ENCODE measurements at regions not wholly inside any gene's neighbourhood (a gene's known extent, or its start where the extent isn't known, plus 50 kb on each side); places are given as distances from the start of the nearest gene placed in this dataset.

DNA sequence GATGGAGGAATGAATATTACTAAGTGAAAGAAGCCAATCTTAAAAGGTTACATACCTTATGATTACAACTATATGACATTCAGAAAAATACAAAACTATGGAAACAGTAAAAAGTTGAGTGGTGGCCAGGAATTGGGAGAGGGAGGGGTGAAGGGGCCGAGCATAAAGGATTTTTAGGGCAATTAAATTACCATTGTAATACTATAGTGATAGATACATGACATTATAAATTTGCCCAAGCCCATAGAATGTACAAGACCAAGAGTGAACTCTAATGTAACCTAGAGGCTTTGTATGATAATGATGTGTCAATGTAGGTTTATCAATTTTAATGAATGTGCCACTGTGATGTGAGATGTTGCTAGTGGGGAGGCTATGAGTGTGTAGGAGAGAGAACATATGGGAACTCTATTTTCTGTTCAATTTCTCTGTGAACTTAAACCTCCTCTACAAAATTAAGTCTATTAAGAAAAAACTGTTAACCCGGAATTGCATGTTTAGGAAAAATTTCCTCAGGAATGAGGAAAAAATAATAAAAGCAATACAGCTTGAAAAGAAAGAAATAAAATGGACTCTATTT, 541.9 kb upstream of the UBE2E2 start:
- intact Hi-C loops (cut with DNase I), result no loop called here

DNA sequence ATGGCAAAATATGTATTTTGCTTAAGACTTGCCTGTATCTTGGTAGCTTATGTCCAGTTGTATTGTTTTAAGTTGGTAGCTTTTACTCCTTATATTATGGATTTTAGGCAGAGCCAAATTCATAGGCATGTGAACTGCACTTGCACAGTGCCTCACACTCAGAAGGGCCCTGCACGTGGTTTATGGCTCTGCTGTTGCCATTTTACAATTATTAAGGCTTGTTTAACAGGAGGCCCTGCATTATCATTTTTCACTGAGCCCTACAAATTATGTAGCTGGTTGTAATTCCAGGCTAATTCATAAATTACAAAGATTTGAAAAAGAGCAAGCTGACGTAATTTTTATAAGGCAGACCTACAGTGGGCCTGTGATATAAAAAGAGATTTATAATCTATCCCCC, 537.6 kb upstream of the UBE2E2 start:
- 49 to 69% methylated on average over 2 of the region's 2 CpGs for WGBS, 2 donors
- Histone ChIP-seq H3K4me3 (ENCODE audit: low read length in 2 of 2) (no peak overlapping the region), H3K9me3 (ENCODE audit: control insufficient read depth, low read length) (no peaks in the 10 kb centered on the region), H3K36me3 (ENCODE audit: control insufficient read depth in 1 of 2, insufficient read depth in 2 of 2, low read length in 1 of 2) (no peaks in the 10 kb centered on the region), H3K4me1 (ENCODE audit: control insufficient read depth in 1 of 2, insufficient read depth in 2 of 2, low read length in 2 of 2) (no peaks in the 10 kb centered on the region), H3K27ac (ENCODE audit: low read depth in 1 of 2, low read length in 2 of 2) (no peak overlapping the region), H3K27me3 (ENCODE audit: control insufficient read depth in 1 of 2, insufficient read depth in 2 of 2, low read length in 1 of 2) (no peaks in the 10 kb centered on the region)
- DNase-seq (no peak), ATAC-seq (ENCODE audit: low FRiP score) (no peak)
- intact Hi-C loops (cut with DNase I), result no loop called here

More for the DNA sequence above, 541.9 kb upstream of the UBE2E2 start:
- WGBS, 2 donors, result 69 to 71% methylated on average over 2 of the region's 2 CpGs
- no peak overlapping the region for H3K27ac ChIP-seq (ENCODE audit: low read depth in 1 of 2, low read length in 2 of 2)
- ATAC-seq (ENCODE audit: low FRiP score) (no peak), DNase-seq (no peak)
- no peaks in the 10 kb centered on the region for H3K4me1 ChIP-seq (ENCODE audit: control insufficient read depth in 1 of 2, insufficient read depth in 2 of 2, low read length in 2 of 2)
- no peak overlapping the region for H3K4me3 ChIP-seq (ENCODE audit: low read length in 2 of 2)
- H3K36me3 ChIP-seq (ENCODE audit: control insufficient read depth in 1 of 2, insufficient read depth in 2 of 2, low read length in 1 of 2), result no peaks in the 10 kb centered on the region
- H3K9me3 ChIP-seq (ENCODE audit: control insufficient read depth, low read length), result peaks cover 2% of the 10 kb centered on the region
- H3K27me3 ChIP-seq (ENCODE audit: control insufficient read depth in 1 of 2, insufficient read depth in 2 of 2, low read length in 1 of 2), result no peaks in the 10 kb centered on the region

DNA sequence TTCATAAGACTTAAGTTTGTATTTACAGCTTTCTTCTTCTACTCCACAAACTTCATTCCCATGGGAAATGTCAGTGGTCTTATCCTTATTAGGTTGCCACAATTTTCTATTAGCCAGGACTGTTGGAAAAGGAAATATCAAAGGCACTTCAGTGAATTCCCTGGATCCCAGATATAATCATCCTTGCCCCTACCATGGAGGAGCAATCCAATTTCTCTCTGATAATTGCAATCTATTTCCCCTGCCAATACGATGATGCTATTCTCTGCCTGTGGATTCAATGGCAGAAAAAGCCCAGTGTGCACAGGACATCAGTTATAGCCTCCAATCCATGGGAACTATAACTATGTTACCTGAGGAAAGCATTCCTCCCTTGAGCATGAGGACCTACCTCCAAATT, 536.4 kb upstream of the UBE2E2 start:
- Histone ChIP-seq H3K27ac (ENCODE audit: low read depth in 1 of 2, low read length in 2 of 2) (no peak overlapping the region), H3K27me3 (ENCODE audit: control insufficient read depth in 1 of 2, insufficient read depth in 2 of 2, low read length in 1 of 2) (no peaks in the 10 kb centered on the region), H3K4me1 (ENCODE audit: control insufficient read depth in 1 of 2, insufficient read depth in 2 of 2, low read length in 2 of 2) (no peaks in the 10 kb centered on the region), H3K4me3 (ENCODE audit: low read length in 2 of 2) (no peak overlapping the region), H3K9me3 (ENCODE audit: control insufficient read depth, low read length) (no peaks in the 10 kb centered on the region), H3K36me3 (ENCODE audit: control insufficient read depth in 1 of 2, insufficient read depth in 2 of 2, low read length in 1 of 2) (no peaks in the 10 kb centered on the region)
- intact Hi-C loops (cut with DNase I), result no loop called here
- no peak for ATAC-seq (ENCODE audit: low FRiP score)
- 47 to 85% methylated on average over 1 of the region's 1 CpG for WGBS, 2 donors
- no peak for DNase-seq

DNA sequence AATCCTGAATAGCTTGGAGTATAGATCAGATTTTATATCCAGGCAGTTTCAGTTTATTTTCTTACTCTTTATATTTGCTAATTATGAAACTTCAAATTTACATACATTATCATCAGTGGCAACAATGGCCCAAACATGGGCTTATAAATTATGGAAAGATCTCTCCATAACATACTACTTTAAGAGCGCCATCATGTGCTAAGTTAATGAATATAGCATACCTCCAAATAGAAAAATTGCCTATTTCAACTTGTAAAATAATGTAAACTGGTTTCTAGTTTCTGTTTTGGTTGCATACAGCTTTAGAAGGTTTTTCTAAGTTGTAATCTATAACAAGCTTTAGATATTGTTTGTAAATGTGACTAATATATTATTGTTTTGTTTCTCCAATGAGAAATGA, 531.3 kb upstream of the UBE2E2 start:
- ATAC-seq (ENCODE audit: low FRiP score), result no peak
- intact Hi-C loops (cut with DNase I), result no loop called here
- no peaks in the 10 kb centered on the region for H3K27me3 ChIP-seq (ENCODE audit: control insufficient read depth in 1 of 2, insufficient read depth in 2 of 2, low read length in 1 of 2)
- no peaks in the 10 kb centered on the region for H3K4me1 ChIP-seq (ENCODE audit: control insufficient read depth in 1 of 2, insufficient read depth in 2 of 2, low read length in 2 of 2)
- no peak overlapping the region for H3K27ac ChIP-seq (ENCODE audit: low read depth in 1 of 2, low read length in 2 of 2)
- no peaks in the 10 kb centered on the region for H3K36me3 ChIP-seq (ENCODE audit: control insufficient read depth in 1 of 2, insufficient read depth in 2 of 2, low read length in 1 of 2)
- WGBS, 2 donors, result 76 to 86% methylated on average over 1 of the region's 1 CpG
- H3K4me3 ChIP-seq (ENCODE audit: low read length in 2 of 2), result no peak overlapping the region
- no peaks in the 10 kb centered on the region for H3K9me3 ChIP-seq (ENCODE audit: control insufficient read depth, low read length)
- DNase-seq, result no peak

DNA sequence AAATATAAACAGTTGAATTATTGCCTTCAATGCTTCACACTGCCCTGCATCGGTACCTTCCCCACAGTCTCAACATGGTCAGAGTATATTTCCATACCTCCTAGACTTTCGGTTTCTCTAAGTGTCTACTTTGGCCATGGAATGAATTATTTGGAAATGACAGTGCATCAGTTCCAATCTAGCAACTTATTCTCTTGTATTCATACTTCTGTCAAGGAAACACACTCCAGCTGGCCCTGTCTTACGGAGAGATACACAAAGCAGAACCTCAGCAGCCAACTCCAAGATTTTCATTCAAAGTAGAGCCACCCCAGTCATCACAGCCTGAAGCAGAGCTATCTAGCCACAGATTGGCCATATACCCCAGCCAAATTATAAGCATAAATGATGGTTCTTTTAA, 518.4 kb upstream of the UBE2E2 start:
- 45 to 67% methylated on average over 3 of the region's 3 CpGs for WGBS, 2 donors
- ATAC-seq (ENCODE audit: low FRiP score), result no peak

DNA sequence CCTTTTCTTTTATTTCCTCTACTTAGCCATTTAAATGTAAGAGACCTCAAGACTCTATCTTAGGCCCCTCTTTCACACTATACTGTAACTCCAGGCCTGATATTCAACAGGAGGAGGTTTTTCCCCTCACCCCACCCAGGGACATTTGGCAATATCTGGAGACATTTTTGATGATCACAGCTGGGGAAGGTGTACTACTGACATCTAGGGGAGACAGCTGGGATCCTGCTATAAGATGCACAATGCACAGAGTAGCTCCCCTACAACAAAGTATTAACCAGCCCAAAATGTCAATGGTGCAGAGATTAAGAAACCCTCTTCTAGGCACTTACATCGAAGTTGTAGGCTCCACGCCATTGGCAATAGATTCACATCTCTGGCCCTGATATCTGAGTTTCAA, 517.5 kb upstream of the UBE2E2 start:
- 83 to 84% methylated on average over 2 of the region's 2 CpGs for WGBS, 2 donors
- intact Hi-C loops (cut with DNase I), result no loop called here
- Histone ChIP-seq H3K4me1 (ENCODE audit: control insufficient read depth in 1 of 2, insufficient read depth in 2 of 2, low read length in 2 of 2) (no peaks in the 10 kb centered on the region), H3K27ac (ENCODE audit: low read depth in 1 of 2, low read length in 2 of 2) (no peak overlapping the region), H3K4me3 (ENCODE audit: low read length in 2 of 2) (no peak overlapping the region), H3K9me3 (ENCODE audit: control insufficient read depth, low read length) (no peaks in the 10 kb centered on the region), H3K27me3 (ENCODE audit: control insufficient read depth in 1 of 2, insufficient read depth in 2 of 2, low read length in 1 of 2) (no peaks in the 10 kb centered on the region), H3K36me3 (ENCODE audit: control insufficient read depth in 1 of 2, insufficient read depth in 2 of 2, low read length in 1 of 2) (no peaks in the 10 kb centered on the region)
- no peak for DNase-seq
- ATAC-seq (ENCODE audit: low FRiP score), result no peak

More for the DNA sequence above, 518.4 kb upstream of the UBE2E2 start:
- no peak for DNase-seq
- intact Hi-C loops (cut with DNase I), result no loop called here
- Histone ChIP-seq H3K4me1 (ENCODE audit: control insufficient read depth in 1 of 2, insufficient read depth in 2 of 2, low read length in 2 of 2) (no peaks in the 10 kb centered on the region), H3K27me3 (ENCODE audit: control insufficient read depth in 1 of 2, insufficient read depth in 2 of 2, low read length in 1 of 2) (no peaks in the 10 kb centered on the region), H3K27ac (ENCODE audit: low read depth in 1 of 2, low read length in 2 of 2) (no peak overlapping the region), H3K9me3 (ENCODE audit: control insufficient read depth, low read length) (no peaks in the 10 kb centered on the region), H3K4me3 (ENCODE audit: low read length in 2 of 2) (no peak overlapping the region), H3K36me3 (ENCODE audit: control insufficient read depth in 1 of 2, insufficient read depth in 2 of 2, low read length in 1 of 2) (no peaks in the 10 kb centered on the region)

DNA sequence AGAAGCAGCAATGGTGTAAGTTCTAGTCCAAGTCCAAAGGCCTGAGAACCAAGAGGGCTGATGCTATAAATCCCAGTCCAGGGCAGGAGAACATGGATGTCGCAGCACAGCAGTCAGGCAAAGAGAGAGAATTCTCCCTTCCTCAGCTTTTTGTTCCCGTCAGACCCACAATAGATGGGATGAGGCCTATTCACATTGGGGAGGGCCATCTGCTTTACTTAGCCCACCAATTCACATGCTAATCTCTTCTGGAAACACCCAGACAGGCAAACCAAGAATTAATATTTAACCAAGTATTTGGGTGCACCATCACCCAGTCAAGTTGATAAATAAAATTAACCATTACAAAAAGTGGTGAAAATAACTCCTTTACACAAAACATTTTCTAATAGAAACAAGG, 511.7 kb upstream of the UBE2E2 start:
- DNase-seq (no peak), ATAC-seq (ENCODE audit: low FRiP score) (no peak)
- H3K4me3 ChIP-seq (ENCODE audit: low read length in 2 of 2), result no peak overlapping the region
- intact Hi-C loops (cut with DNase I), result no loop called here
- no peaks in the 10 kb centered on the region for H3K27me3 ChIP-seq (ENCODE audit: control insufficient read depth in 1 of 2, insufficient read depth in 2 of 2, low read length in 1 of 2)
- 59 to 69% methylated on average over 2 of the region's 2 CpGs for WGBS, 2 donors
- no peaks in the 10 kb centered on the region for H3K9me3 ChIP-seq (ENCODE audit: control insufficient read depth, low read length)
- H3K4me1 ChIP-seq (ENCODE audit: control insufficient read depth in 1 of 2, insufficient read depth in 2 of 2, low read length in 2 of 2), result no peaks in the 10 kb centered on the region
- H3K27ac ChIP-seq (ENCODE audit: low read depth in 1 of 2, low read length in 2 of 2), result no peak overlapping the region
- H3K36me3 ChIP-seq (ENCODE audit: control insufficient read depth in 1 of 2, insufficient read depth in 2 of 2, low read length in 1 of 2), result no peaks in the 10 kb centered on the region

DNA sequence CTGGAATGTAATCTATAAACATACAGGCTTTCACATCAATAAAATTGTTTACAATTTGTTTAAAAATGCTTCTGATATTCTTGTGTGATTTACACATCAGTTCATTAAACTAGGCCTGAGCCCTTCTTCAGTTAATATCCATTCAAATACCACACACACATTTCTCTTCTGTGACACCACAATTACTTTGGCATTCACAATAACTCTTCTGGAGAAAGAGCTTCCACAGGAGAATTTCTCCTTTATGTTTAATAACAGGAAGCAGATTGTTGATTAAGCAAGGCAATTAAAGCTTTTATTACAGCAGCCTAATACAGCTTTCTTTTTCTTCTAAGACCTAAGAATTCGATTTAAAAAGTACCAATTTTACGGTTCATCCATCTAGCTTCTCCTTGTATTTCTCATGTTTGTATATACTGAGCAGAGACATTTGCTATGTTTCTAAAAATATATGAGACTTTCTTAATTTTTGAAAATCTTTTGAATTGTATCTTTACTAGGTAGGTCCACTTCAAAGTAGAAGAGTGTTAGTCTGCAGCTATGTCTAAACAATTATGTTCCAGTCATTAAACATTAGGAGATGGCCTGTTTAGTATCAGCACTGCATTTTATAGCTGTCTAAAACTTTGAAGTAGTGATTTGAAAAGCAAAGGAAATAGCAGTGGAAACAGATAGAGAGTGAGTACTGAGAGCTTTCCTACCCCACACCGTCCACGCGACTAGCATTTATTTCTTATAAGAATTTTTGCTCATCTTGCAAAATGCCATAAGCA, 511.1 kb upstream of the UBE2E2 start:
- ATAC-seq (ENCODE audit: low FRiP score) (no peak), DNase-seq (no peak)
- H3K4me3 ChIP-seq (ENCODE audit: low read length in 2 of 2), result no peak overlapping the region
- no peaks in the 10 kb centered on the region for H3K36me3 ChIP-seq (ENCODE audit: control insufficient read depth in 1 of 2, insufficient read depth in 2 of 2, low read length in 1 of 2)
- H3K27ac ChIP-seq (ENCODE audit: low read depth in 1 of 2, low read length in 2 of 2), result no peak overlapping the region
- H3K9me3 ChIP-seq (ENCODE audit: control insufficient read depth, low read length), result no peaks in the 10 kb centered on the region
- WGBS, 2 donors, result 68 to 82% methylated on average over 5 of the region's 5 CpGs
- intact Hi-C loops (cut with DNase I), result no loop called here
- H3K4me1 ChIP-seq (ENCODE audit: control insufficient read depth in 1 of 2, insufficient read depth in 2 of 2, low read length in 2 of 2), result no peaks in the 10 kb centered on the region
- H3K27me3 ChIP-seq (ENCODE audit: control insufficient read depth in 1 of 2, insufficient read depth in 2 of 2, low read length in 1 of 2), result no peaks in the 10 kb centered on the region

DNA sequence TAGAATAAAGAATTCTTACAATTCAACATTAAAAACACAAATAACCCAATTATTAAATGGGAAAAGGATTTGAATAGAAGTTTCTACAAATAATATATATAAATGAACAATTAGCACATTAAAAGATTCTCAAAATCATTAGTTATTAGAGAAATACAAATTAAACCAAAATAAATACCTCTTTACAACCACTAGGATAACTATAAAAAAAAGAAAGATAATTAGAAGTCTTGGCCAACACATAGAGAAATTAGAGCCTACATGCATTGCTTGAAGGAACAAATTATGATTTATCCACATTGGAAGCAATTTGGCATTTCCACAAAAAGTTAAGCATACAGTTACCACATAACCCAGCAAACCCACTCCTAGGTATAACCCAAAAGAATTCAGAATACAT, 502.3 kb upstream of the UBE2E2 start:
- DNase-seq (no peak), ATAC-seq (ENCODE audit: low FRiP score) (no peak)
- H3K27me3 ChIP-seq (ENCODE audit: control insufficient read depth in 1 of 2, insufficient read depth in 2 of 2, low read length in 1 of 2), result no peaks in the 10 kb centered on the region
- no peak overlapping the region for H3K27ac ChIP-seq (ENCODE audit: low read depth in 1 of 2, low read length in 2 of 2)
- no peak overlapping the region for H3K4me3 ChIP-seq (ENCODE audit: low read length in 2 of 2)
- H3K9me3 ChIP-seq (ENCODE audit: control insufficient read depth, low read length), result no peaks in the 10 kb centered on the region
- H3K36me3 ChIP-seq (ENCODE audit: control insufficient read depth in 1 of 2, insufficient read depth in 2 of 2, low read length in 1 of 2), result no peaks in the 10 kb centered on the region
- H3K4me1 ChIP-seq (ENCODE audit: control insufficient read depth in 1 of 2, insufficient read depth in 2 of 2, low read length in 2 of 2), result no peaks in the 10 kb centered on the region
- intact Hi-C loops (cut with DNase I), result no loop called here

Data from aorta (tissue), 5 donors.